ENCODE measurements at regions not wholly inside any gene's neighbourhood (a gene's known extent, or its start where the extent isn't known, plus 50 kb on each side); places are given as distances from the start of the nearest gene placed in this dataset.

DNA sequence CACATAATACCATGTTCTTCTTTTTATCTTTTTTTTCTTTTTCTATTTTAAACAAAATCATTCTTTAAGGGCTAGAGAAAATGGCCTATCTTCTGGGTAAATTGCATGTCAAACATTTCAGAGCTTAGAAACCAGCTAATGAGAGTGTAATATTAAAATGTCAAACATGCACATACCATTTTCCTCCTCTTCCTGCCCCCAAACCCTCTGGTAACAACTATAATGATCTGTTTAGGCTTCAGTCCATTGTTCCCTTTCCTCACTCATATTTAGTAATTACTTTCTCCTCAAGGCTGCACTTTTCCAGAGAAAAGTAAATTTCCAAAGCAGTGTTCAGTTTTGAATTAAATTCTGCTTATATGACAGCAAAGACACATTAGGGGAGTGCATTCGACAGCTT lies 224.3 kb upstream of the ROBO2 start:
- Histone ChIP-seq H3K27ac (ENCODE audit: low read length) (no peak overlapping the region), H3K4me3 (ENCODE audit: control insufficient read depth in 1 of 2, extremely low read depth in 1 of 2, low read length in 1 of 2) (no peak overlapping the region), H3K4me1 (ENCODE audit: control insufficient read depth in 1 of 2, extremely low read depth in 1 of 2, insufficient read depth in 2 of 2, low read length in 2 of 2) (no peaks in the 10 kb centered on the region), H3K9me3 (no peaks in the 10 kb centered on the region), H3K27me3 (replicated peaks in 1 of 2; ENCODE audit: control insufficient read depth in 2 of 2, extremely low read depth in 1 of 2, insufficient read depth in 2 of 2, low read length in 1 of 2) (no peaks in the 10 kb centered on the region), H3K36me3 (ENCODE audit: control insufficient read depth in 2 of 2, extremely low read depth in 1 of 2, insufficient read depth in 1 of 2, low read length in 1 of 2) (no peaks in the 10 kb centered on the region)
- ChIA-PET CTCF (no interaction called here), POLR2A (no interaction called here)
- DNase-seq: no peak
- Mint-ChIP-seq H3K9me3 (peaks cover 13 to 21% (median 20%) of the 10 kb centered on the region in 3 donors), H3K27ac (no peak overlapping the region), H3K36me3 (no peaks in the 10 kb centered on the region), H3K4me3 (no peak overlapping the region), H3K4me1 (no peaks in the 10 kb centered on the region), H3K27me3 (no peaks in the 10 kb centered on the region)
- WGBS (ENCODE audit: insufficient coverage): no CpG with 5 or more reads among the region's 1 CpG
- no peak for ATAC-seq (replicated peaks in 1 of 4)

DNA sequence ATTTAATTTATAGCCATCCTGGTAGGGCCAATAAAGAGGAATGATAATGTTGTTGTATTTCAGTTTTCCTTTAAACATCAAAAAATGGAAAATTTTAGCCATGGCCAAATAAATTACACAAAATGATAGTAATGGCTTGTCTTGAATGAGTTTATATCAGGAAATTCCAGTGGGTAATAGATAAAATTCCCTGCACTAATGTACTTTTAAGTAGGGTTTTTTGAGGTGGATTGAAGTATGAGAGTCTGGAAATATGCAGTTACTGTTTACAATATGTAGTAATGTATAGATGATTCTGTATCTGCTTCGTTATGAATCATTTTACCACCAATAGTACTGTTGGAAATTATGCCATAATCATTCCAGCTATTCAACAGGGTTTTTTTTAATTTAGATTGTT lies 219.4 kb upstream of the ROBO2 start:
- Mint-ChIP-seq H3K4me3 (no peak overlapping the region), H3K27ac (no peak overlapping the region), H3K9me3 (peaks cover 17 to 20% (median 18%) of the 10 kb centered on the region in 3 donors), H3K36me3 (no peaks in the 10 kb centered on the region), H3K4me1 (no peaks in the 10 kb centered on the region), H3K27me3 (no peaks in the 10 kb centered on the region)
- no CpG with 5 or more reads among the region's 1 CpG for WGBS (ENCODE audit: insufficient coverage)
- H3K27me3 ChIP-seq (replicated peaks in 1 of 2; ENCODE audit: control insufficient read depth in 2 of 2, extremely low read depth in 1 of 2, insufficient read depth in 2 of 2, low read length in 1 of 2): no peaks in the 10 kb centered on the region
- no peak overlapping the region for H3K4me3 ChIP-seq (ENCODE audit: control insufficient read depth in 1 of 2, extremely low read depth in 1 of 2, low read length in 1 of 2)
- ChIA-PET CTCF (no interaction called here), POLR2A (no interaction called here)
- no peak for DNase-seq
- no peak for ATAC-seq (replicated peaks in 1 of 4)
- no peak overlapping the region for H3K27ac ChIP-seq (ENCODE audit: low read length)
- no peaks in the 10 kb centered on the region for H3K36me3 ChIP-seq (ENCODE audit: control insufficient read depth in 2 of 2, extremely low read depth in 1 of 2, insufficient read depth in 1 of 2, low read length in 1 of 2)
- no peaks in the 10 kb centered on the region for H3K4me1 ChIP-seq (ENCODE audit: control insufficient read depth in 1 of 2, extremely low read depth in 1 of 2, insufficient read depth in 2 of 2, low read length in 2 of 2)
- H3K9me3 ChIP-seq: no peaks in the 10 kb centered on the region

DNA sequence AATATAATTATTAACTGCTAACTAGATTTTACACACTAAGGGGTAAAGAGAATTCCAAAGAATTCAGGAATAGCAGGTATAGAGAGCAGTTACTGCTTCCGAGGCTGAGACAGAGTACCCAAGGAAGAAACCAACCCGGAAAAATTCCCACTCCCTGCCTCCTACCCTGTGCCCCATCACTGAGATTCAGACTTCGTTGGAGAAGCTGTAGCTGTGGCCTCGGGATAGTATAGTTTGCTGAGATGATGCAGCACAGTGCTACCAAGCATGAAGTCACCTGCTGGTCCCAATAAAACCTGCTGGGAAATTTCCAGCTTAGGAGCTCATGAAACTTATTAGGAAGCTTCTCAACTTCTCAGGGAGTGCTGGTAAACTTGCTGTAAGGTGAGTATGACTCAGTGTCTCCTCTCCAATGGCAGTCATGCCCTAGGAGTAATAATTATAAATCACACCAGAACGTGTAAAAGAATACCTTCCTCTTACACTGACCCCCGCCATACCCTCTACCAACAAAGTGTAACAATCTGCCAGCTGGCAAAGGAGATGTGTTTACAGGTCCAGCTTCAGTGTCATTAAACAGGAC lies 215.2 kb upstream of the ROBO2 start:
- Mint-ChIP-seq H3K27ac (no peak overlapping the region), H3K4me3 (no peak overlapping the region), H3K27me3 (no peaks in the 10 kb centered on the region), H3K36me3 (no peaks in the 10 kb centered on the region), H3K4me1 (no peaks in the 10 kb centered on the region), H3K9me3 (peaks cover 4 to 16% (median 12%) of the 10 kb centered on the region in 3 donors)
- no peak for DNase-seq
- CTCF ChIA-PET: no interaction called here
- no CpG with 5 or more reads among the region's 6 CpGs for WGBS (ENCODE audit: insufficient coverage)
- POLR2A ChIA-PET: no interaction called here
- Histone ChIP-seq H3K9me3 (no peaks in the 10 kb centered on the region), H3K27me3 (replicated peaks in 1 of 2; ENCODE audit: control insufficient read depth in 2 of 2, extremely low read depth in 1 of 2, insufficient read depth in 2 of 2, low read length in 1 of 2) (no peaks in the 10 kb centered on the region), H3K27ac (ENCODE audit: low read length) (no peak overlapping the region), H3K4me3 (ENCODE audit: control insufficient read depth in 1 of 2, extremely low read depth in 1 of 2, low read length in 1 of 2) (no peak overlapping the region), H3K4me1 (ENCODE audit: control insufficient read depth in 1 of 2, extremely low read depth in 1 of 2, insufficient read depth in 2 of 2, low read length in 2 of 2) (no peaks in the 10 kb centered on the region), H3K36me3 (ENCODE audit: control insufficient read depth in 2 of 2, extremely low read depth in 1 of 2, insufficient read depth in 1 of 2, low read length in 1 of 2) (no peaks in the 10 kb centered on the region)
- ATAC-seq (replicated peaks in 1 of 4): no peak

DNA sequence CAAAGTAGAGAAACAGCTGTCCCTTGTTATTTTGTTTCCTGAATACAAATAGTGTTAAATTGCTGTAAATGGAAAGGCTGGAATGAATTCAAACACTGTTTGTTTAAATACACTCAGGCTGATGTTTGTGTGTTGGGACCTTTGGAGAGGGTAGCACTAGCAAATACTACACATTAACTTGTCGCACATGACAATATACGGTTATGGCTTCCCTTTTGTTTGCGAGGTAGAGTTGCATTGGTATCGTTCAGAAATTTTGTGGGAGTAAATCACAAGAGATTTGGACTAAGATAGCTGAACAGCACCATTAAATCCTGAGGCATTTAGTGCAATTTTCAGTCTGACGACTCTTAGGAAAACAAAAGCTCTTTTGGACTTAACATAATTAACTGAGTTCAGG lies 213.0 kb upstream of the ROBO2 start:
- H3K4me1 Mint-ChIP-seq: no peaks in the 10 kb centered on the region
- no peak overlapping the region for H3K27ac Mint-ChIP-seq
- no peaks in the 10 kb centered on the region for H3K27me3 Mint-ChIP-seq
- H3K27ac ChIP-seq (ENCODE audit: low read length): no peak overlapping the region
- ATAC-seq (replicated peaks in 1 of 4) (no peak), DNase-seq (no peak)
- H3K36me3 ChIP-seq (ENCODE audit: control insufficient read depth in 2 of 2, extremely low read depth in 1 of 2, insufficient read depth in 1 of 2, low read length in 1 of 2): no peaks in the 10 kb centered on the region
- peaks cover 12 to 26% (median 21%) of the 10 kb centered on the region in 3 donors for H3K9me3 Mint-ChIP-seq
- no peaks in the 10 kb centered on the region for H3K27me3 ChIP-seq (replicated peaks in 1 of 2; ENCODE audit: control insufficient read depth in 2 of 2, extremely low read depth in 1 of 2, insufficient read depth in 2 of 2, low read length in 1 of 2)
- CTCF ChIA-PET: no interaction called here
- POLR2A ChIA-PET: no interaction called here
- no peak overlapping the region for H3K4me3 Mint-ChIP-seq
- no peaks in the 10 kb centered on the region for H3K9me3 ChIP-seq
- no peak overlapping the region for H3K4me3 ChIP-seq (ENCODE audit: control insufficient read depth in 1 of 2, extremely low read depth in 1 of 2, low read length in 1 of 2)
- 60% methylated on average over 1 of the region's 5 CpGs for WGBS (ENCODE audit: insufficient coverage)
- no peaks in the 10 kb centered on the region for H3K36me3 Mint-ChIP-seq
- H3K4me1 ChIP-seq (ENCODE audit: control insufficient read depth in 1 of 2, extremely low read depth in 1 of 2, insufficient read depth in 2 of 2, low read length in 2 of 2): no peaks in the 10 kb centered on the region

DNA sequence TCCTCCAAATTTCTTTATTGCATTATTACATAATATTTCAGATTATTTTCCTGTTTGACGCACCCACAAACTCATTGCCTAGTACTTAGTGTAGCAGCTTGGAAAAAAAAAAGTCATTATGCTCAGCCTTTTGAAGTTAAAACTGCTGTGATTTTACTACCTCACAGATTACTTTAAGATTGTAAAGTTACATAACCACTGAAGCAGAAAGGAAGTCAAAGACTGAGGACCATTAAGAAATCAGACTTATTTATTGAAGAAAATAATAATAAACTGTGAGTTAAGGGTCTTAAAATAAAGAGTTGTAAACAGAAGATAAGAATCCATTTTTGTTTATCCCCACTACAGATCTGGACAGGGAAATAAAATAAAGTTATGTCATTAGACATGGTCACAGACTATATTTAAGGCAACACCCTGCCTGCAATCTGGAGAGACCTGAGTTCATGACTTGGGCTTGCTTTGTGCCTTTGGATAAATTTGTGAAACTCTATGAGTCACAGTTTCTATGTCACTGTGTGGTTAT lies 212.1 kb upstream of the ROBO2 start:
- H3K4me1 Mint-ChIP-seq: no peaks in the 10 kb centered on the region
- no peak overlapping the region for H3K4me3 Mint-ChIP-seq
- WGBS (ENCODE audit: insufficient coverage): no CpG with 5 or more reads among the region's 1 CpG
- Histone ChIP-seq H3K27ac (ENCODE audit: low read length) (no peak overlapping the region), H3K4me1 (ENCODE audit: control insufficient read depth in 1 of 2, extremely low read depth in 1 of 2, insufficient read depth in 2 of 2, low read length in 2 of 2) (no peaks in the 10 kb centered on the region), H3K9me3 (no peaks in the 10 kb centered on the region), H3K27me3 (replicated peaks in 1 of 2; ENCODE audit: control insufficient read depth in 2 of 2, extremely low read depth in 1 of 2, insufficient read depth in 2 of 2, low read length in 1 of 2) (no peaks in the 10 kb centered on the region), H3K4me3 (ENCODE audit: control insufficient read depth in 1 of 2, extremely low read depth in 1 of 2, low read length in 1 of 2) (no peak overlapping the region), H3K36me3 (ENCODE audit: control insufficient read depth in 2 of 2, extremely low read depth in 1 of 2, insufficient read depth in 1 of 2, low read length in 1 of 2) (no peaks in the 10 kb centered on the region)
- DNase-seq (no peak), ATAC-seq (replicated peaks in 1 of 4) (no peak)
- no peaks in the 10 kb centered on the region for H3K36me3 Mint-ChIP-seq
- H3K27ac Mint-ChIP-seq: no peak overlapping the region
- CTCF ChIA-PET: no interaction called here
- H3K9me3 Mint-ChIP-seq: peaks cover 19 to 33% (median 25%) of the 10 kb centered on the region in 3 donors
- POLR2A ChIA-PET: no interaction called here
- no peaks in the 10 kb centered on the region for H3K27me3 Mint-ChIP-seq

DNA sequence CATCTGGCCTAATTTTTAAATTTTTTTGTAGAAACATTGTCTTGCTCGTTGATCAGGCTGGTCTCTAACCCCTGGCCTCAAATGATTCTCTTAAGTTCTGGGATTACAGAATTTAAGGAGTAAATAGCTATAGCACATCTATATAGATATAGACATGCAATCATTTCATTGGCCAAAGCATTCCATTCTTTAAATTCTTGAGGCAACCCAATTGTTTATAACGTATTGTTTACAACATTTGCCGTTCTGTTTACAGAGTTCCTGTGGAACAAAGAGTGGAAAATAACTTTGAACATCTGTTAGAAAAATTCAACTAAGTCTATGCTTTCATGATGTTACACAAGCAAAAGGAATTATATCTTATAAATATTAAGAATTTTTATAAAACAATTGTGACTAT lies 205.2 kb upstream of the ROBO2 start:
- WGBS (ENCODE audit: insufficient coverage): no CpG with 5 or more reads among the region's 3 CpGs
- no peaks in the 10 kb centered on the region for H3K27me3 Mint-ChIP-seq
- ChIA-PET CTCF (no interaction called here), POLR2A (no interaction called here)
- no peaks in the 10 kb centered on the region for H3K4me1 ChIP-seq (ENCODE audit: control insufficient read depth in 1 of 2, extremely low read depth in 1 of 2, insufficient read depth in 2 of 2, low read length in 2 of 2)
- H3K9me3 ChIP-seq: peaks cover 2% of the 10 kb centered on the region
- no peak overlapping the region for H3K4me3 Mint-ChIP-seq
- H3K36me3 Mint-ChIP-seq: no peaks in the 10 kb centered on the region
- ATAC-seq (replicated peaks in 1 of 4) (no peak), DNase-seq (no peak)
- no peaks in the 10 kb centered on the region for H3K36me3 ChIP-seq (ENCODE audit: control insufficient read depth in 2 of 2, extremely low read depth in 1 of 2, insufficient read depth in 1 of 2, low read length in 1 of 2)
- no peak overlapping the region for H3K27ac Mint-ChIP-seq
- H3K9me3 Mint-ChIP-seq: peaks cover 19 to 36% (median 29%) of the 10 kb centered on the region in 3 donors
- no peak overlapping the region for H3K4me3 ChIP-seq (ENCODE audit: control insufficient read depth in 1 of 2, extremely low read depth in 1 of 2, low read length in 1 of 2)
- no peaks in the 10 kb centered on the region for H3K27me3 ChIP-seq (replicated peaks in 1 of 2; ENCODE audit: control insufficient read depth in 2 of 2, extremely low read depth in 1 of 2, insufficient read depth in 2 of 2, low read length in 1 of 2)
- H3K4me1 Mint-ChIP-seq: no peaks in the 10 kb centered on the region
- no peak overlapping the region for H3K27ac ChIP-seq (ENCODE audit: low read length)

DNA sequence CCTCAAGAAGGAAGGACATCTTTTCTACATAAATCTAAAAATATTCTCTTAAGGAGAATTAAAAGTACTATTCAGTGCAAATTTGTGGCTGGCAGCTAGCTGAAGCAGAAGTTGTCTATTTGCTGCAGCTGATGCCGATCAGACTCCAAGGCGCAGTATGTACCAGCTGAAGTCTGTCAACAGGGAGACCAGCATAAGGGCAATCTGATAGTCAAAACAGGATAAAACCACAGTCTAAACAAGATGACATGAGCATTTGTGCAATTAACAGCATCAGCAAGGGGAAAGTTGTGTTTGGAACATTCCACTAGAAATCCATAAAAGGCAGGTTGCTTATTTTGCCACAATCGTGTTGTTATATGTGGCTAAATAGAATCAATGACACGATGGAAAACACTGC lies 198.2 kb upstream of the ROBO2 start:
- POLR2A ChIA-PET: no interaction called here
- no peaks in the 10 kb centered on the region for H3K27me3 Mint-ChIP-seq
- H3K36me3 Mint-ChIP-seq: no peaks in the 10 kb centered on the region
- CTCF ChIA-PET: no interaction called here
- DNase-seq: no peak
- Histone ChIP-seq H3K4me1 (ENCODE audit: control insufficient read depth in 1 of 2, extremely low read depth in 1 of 2, insufficient read depth in 2 of 2, low read length in 2 of 2) (no peaks in the 10 kb centered on the region), H3K27me3 (replicated peaks in 1 of 2; ENCODE audit: control insufficient read depth in 2 of 2, extremely low read depth in 1 of 2, insufficient read depth in 2 of 2, low read length in 1 of 2) (no peaks in the 10 kb centered on the region), H3K36me3 (ENCODE audit: control insufficient read depth in 2 of 2, extremely low read depth in 1 of 2, insufficient read depth in 1 of 2, low read length in 1 of 2) (no peaks in the 10 kb centered on the region), H3K27ac (ENCODE audit: low read length) (no peak overlapping the region), H3K4me3 (ENCODE audit: control insufficient read depth in 1 of 2, extremely low read depth in 1 of 2, low read length in 1 of 2) (no peak overlapping the region), H3K9me3 (peaks cover 2% of the 10 kb centered on the region)
- no peaks in the 10 kb centered on the region for H3K4me1 Mint-ChIP-seq
- H3K4me3 Mint-ChIP-seq: no peak overlapping the region
- H3K9me3 Mint-ChIP-seq: peaks cover 13 to 32% (median 21%) of the 10 kb centered on the region in 3 donors
- no peak overlapping the region for H3K27ac Mint-ChIP-seq
- no CpG with 5 or more reads among the region's 4 CpGs for WGBS (ENCODE audit: insufficient coverage)
- ATAC-seq (replicated peaks in 1 of 4): no peak
